NCI-H2107 treated with DMSO at 0.1 percent for 48 hours (cell line): ENCODE measurements at regions not wholly inside any gene's neighbourhood (a gene's known extent, or its start where the extent isn't known, plus 50 kb on each side); places are given as distances from the start of the nearest gene placed in this dataset.
"Not testable (repeated sequence)": the region's sequence is repeated elsewhere in the genome, so short reads cannot be mapped to it uniquely, and the experiment has no call there.

Source experiments
- DNase-seq: peaks from one replicate; lab custom pipeline; 2025; ENCODE audit not compliant: unreplicated experiment; lab: John Stamatoyannopoulos, UW

GRCh38 chr10:125554753-125555152, 128.2 kb downstream of the TEX36 start:
- no peak for DNase-seq

DNA sequence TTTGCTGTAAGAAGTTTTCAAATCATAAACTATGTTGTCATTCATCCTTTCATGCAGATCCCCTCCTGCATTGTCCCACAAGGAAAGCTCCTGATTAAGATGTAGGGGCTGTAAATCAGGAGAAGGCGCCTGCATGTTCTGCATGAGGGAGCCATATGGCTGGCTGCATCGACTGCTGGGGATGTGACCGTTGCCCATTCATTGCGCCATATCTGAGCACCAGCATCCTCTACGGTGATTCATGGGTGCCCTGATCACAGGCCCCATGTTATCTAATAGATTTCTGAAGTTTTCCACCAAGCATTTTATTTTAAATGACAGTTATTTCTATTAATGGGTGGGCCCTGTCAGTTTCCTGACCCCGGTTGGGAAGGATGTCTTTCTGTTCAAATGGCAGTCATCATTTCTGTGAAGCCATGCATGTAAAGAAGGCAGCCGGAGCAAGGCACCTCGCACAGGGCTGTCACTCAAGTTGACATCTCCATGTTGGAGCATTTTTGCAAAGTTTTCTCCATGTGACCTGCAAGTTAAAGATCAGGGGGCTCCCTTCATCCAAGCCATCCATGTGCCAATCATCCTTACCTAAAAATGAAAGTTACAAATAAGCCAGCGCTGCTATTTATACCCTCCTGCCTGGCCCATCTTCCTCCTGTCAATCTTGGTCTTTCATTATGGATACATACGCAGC, 128.8 kb downstream of the TEX36 start:
- DNase-seq = no peak

- DNase-seq = no peak
Observed at GRCh38 chr10:125553091-125553490, 129.9 kb downstream of the TEX36 start.

DNA sequence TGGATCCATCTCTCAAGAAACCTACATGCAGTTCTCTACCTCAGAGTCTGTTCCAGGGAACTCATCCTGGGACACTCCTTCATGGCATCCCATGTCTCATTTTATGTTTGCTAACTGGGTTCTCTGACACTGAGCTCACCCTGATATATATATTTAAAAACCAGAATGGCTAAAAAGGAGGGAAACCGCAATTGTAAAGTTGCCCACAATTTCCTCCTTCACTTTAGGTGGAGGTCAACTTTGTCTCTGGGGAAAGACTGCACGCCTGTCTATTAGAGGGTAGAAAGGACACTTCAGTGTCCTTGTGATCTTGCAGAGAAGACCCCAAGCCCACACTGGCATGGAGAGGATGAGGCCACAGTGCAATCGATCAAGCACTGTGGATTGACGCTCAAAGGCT, 131.7 kb downstream of the TEX36 start:
- DNase-seq = no peak

GRCh38 chr10:125550362-125550761, 132.6 kb downstream of the TEX36 start:
- DNase-seq = no peak

DNA sequence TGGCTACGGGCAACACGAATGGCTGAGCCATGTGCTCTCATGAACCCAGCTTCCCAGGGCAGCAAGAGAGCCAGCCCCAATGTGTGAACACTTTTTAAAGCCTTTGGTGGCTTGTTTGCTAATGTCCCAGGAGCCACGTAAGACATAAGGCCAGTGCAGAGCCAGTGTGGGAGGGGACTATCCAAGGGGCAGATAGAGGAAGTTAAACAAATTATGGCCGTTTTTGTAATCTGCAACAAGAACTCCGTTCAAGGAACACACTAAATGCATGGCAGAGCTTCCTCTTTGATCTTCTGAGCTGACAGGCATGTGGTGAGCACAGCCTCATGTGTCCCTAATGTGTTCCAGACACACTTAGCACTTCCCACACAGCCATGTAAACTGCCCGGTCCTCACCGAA, 133.3 kb downstream of the TEX36 start:
- DNase-seq = no peak

GRCh38 chr10:125548878-125549277, 134.1 kb downstream of the TEX36 start:
- no peak for DNase-seq

DNA sequence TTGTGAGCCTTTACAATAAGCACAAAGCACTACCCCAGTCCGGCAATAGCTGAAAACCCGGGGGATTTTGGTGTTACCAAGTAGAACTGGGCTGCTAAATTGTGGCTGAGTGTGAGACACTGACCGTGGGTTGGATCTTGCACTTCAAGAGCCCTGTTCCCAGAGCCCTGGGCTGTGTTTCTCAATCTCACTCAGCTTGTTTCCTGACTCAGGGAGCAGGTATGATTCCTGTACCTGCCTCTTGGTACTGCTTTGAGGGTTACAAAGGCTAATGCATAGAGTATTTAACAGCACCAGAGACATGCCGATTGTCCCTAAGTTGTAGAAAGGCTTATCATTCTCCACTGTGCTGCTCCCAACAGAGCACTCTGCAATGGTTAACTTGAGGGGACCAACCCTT, 134.6 kb downstream of the TEX36 start:
- no peak for DNase-seq

DNA sequence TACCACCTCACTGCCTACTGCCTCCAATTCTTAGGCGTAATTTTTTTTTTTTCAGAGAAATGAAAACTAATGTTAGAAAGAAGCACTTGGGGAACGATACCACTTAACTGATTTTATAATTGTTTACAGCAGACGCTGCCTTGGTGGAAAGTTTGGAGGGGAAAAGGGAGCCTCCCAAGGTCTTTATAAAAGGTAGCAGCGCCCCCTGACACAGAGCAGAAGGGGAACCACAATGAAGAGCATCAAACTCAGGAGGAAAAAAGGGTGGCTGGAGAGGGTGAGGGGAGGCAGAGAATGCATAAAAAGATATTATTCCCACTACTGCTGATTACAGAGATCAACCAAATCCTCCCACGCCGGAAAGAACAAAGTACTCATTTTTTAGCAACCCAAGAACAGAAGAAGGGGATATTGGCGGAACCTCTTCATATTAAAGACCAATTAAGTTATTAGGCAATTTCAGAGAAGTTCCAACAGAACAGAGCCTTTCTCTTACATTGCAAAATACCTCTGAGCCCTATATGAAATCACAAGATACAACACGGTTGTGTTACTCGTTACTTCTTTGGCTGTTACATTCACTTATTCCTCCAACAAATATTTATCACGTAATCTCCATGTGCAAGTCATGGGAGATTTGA, 135.8 kb downstream of the TEX36 start:
- no peak for DNase-seq

- DNase-seq = no peak
Observed at GRCh38 chr10:125543796-125544195, 139.2 kb downstream of the TEX36 start.

- peak; percentile 38 for DNase-seq
Observed at GRCh38 chr10:125538947-125539731, 143.8 kb downstream of the TEX36 start.

DNA sequence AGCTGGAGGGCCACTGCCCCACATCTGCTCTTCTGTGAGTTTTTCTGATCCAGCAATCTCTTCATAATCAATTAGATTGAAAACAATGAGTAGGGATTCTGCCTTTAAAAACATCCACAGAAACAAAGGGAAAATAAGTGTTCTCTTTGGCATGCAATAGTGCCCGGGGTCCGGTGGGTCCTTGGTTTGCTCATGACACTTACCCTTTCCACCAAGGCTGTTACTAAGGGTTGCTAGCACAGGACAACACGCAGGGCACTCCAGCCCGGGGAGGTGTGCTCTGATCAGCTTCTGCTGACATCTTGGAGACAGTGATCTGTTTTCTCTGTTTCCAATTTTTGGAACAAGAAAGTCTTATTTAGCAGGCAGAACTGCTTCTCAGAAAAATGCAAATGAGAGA, 146.7 kb downstream of the TEX36 start:
- DNase-seq = no peak

- no peak for DNase-seq
Observed at GRCh38 chr10:125535559-125535958, 147.4 kb downstream of the TEX36 start.

DNA sequence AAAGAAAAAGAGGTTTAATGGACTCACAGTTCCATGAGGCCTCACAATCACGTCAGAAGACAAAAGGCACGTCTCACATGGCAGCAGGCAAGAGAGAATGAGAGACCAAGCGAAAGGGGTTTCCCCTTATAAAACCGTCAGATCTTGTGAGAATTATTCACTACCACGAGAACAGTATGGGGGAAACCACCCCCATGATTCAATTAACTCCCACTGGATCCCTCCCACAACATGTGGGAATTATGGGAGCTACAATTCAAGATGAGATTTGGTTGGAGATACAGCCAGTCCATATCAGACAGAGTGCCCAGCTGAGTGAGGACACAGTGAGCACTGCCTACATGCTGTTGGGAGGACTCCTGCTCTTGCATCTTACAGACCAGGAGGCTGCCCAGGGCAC, 148.4 kb downstream of the TEX36 start:
- no peak for DNase-seq

- DNase-seq = no peak
Observed at GRCh38 chr10:125533866-125534265, 149.1 kb downstream of the TEX36 start.

GRCh38 chr10:125531465-125531864, 151.5 kb downstream of the TEX36 start:
- DNase-seq = no peak

GRCh38 chr10:125523347-125523746, 159.6 kb downstream of the TEX36 start:
- no peak for DNase-seq

- DNase-seq = no peak
Observed at GRCh38 chr10:125521721-125522680, 161.0 kb downstream of the TEX36 start.

GRCh38 chr10:125520968-125521367, 162.0 kb downstream of the TEX36 start:
- DNase-seq = no peak

DNA sequence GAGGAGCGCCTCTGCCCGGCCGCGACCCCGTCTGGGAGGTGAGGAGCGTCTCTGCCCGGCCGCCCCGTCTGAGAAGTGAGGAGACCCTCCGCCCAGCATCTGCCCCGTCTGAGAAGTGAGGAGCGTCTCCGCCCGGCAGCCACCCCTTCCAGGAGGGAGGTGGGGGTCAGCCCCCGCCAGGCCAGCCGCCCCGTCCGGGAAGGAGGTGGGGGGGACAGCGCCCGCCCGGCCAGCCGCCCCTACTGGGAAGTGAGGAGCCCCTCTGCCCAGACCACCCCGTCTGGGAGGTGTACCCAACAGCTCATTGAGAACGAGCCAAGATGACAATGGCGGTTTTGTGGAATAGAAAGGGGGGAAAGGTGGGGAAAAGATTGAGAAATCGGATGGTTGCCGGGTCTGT, 164.6 kb downstream of the TEX36 start:
- DNase-seq = not testable (repeated sequence)

GRCh38 chr10:125515571-125515970, 167.4 kb downstream of the TEX36 start:
- DNase-seq = no peak
